ENCODE measurements at regions not wholly inside any gene's neighbourhood (a gene's known extent, or its start where the extent isn't known, plus 50 kb on each side); places are given as distances from the start of the nearest gene placed in this dataset.
A peak's percentile ranks its signal among the peaks of the same experiment; 100 is the strongest.

DNA sequence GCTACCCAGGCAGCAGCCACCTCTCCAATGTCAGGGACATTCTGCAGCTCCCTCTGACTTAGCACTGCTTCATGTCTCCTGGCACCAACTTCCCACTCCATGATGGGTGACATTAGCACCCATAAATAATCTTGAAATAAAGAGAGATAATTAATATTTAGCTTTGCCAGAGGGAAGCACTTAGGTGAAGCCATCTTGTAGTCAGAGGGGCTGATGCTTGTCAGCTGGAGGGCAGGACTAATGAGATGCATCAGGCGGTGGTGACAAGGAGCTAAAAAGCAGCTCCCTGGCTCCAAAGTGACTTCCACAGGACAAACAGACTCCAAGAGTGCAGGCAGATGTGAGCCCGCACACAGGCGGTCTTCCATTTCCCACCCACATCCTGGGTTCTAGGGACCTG is 153.0 kb upstream of the ID2 start:
- H3K9me3 ChIP-seq = peaks cover 0 to 9% of the 10 kb centered on the region in 2 donors
- H3K4me3 ChIP-seq = no peak overlapping the region
- no peaks in the 10 kb centered on the region for H3K27me3 ChIP-seq
- H3K27ac ChIP-seq = no peak overlapping the region
- no peak for DNase-seq
- no peaks in the 10 kb centered on the region for H3K36me3 ChIP-seq
- TF ChIP-seq, protein P1, sequence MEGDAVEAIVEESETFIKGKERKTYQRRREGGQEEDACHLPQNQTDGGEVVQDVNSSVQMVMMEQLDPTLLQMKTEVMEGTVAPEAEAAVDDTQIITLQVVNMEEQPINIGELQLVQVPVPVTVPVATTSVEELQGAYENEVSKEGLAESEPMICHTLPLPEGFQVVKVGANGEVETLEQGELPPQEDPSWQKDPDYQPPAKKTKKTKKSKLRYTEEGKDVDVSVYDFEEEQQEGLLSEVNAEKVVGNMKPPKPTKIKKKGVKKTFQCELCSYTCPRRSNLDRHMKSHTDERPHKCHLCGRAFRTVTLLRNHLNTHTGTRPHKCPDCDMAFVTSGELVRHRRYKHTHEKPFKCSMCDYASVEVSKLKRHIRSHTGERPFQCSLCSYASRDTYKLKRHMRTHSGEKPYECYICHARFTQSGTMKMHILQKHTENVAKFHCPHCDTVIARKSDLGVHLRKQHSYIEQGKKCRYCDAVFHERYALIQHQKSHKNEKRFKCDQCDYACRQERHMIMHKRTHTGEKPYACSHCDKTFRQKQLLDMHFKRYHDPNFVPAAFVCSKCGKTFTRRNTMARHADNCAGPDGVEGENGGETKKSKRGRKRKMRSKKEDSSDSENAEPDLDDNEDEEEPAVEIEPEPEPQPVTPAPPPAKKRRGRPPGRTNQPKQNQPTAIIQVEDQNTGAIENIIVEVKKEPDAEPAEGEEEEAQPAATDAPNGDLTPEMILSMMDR (IDR thresholded peaks at IDR 0.05) = no peak
- no peak for TF ChIP-seq POLR2A (IDR thresholded peaks at IDR 0.05)
- H3K4me1 ChIP-seq = no peaks in the 10 kb centered on the region
- intact Hi-C loops (cut with DNase I; ENCODE audit: low total_unique reads) = no loop called here

DNA sequence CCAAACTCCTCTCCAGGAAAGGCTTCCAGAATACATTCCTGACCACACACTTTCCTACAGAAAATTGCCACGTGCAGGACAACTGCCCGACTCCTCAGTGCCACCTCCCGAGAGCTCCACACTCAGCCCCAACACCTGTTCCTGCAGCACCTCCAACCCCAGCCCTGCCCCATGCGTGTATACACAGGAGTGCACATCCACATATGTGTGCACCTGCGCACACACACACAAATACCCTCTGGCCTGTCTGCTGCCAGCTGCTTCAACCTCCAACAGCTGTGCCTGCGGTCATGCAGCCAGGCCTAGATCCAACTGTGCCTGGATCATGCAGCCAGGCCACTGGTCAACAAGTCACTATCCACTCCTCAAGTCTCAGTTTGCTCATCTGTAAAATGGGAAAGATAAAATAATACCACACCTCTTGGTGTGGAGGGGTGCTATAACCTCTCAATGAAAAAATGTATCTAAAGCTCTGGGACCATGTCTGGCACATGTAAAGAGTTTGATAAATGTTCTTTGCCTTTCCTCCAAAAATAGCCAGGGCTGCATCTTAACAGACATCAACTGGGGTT is 152.1 kb upstream of the ID2 start:
- DNase-seq = no peak
- no peak overlapping the region for H3K4me3 ChIP-seq
- no peaks in the 10 kb centered on the region for H3K36me3 ChIP-seq
- intact Hi-C loops (cut with DNase I; ENCODE audit: low total_unique reads) = no loop called here
- no peak overlapping the region for H3K27ac ChIP-seq
- TF ChIP-seq, protein P1 (IDR thresholded peaks at IDR 0.05) = no peak
- TF ChIP-seq POLR2A (IDR thresholded peaks at IDR 0.05) = no peak
- H3K27me3 ChIP-seq = no peaks in the 10 kb centered on the region
- peaks cover 0 to 3% of the 10 kb centered on the region in 2 donors for H3K4me1 ChIP-seq
- H3K9me3 ChIP-seq = peaks cover 0 to 9% of the 10 kb centered on the region in 2 donors

DNA sequence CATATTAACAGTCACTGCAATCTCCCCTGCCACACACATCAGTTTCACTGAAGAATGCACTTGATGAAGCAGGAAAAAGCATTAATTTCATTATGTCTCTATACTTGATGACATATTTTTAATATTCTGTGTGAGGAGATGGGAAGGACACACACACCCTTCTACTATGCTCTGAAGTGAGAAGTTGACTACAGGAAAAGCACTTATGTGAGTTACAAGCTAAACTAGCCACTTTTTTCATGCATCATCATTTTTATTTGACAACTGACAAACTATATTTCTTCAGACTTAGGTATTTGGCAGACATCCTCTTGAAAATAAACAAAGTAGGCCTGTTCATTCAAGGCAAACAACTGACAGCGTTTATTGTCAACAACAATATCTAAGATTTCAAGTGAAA is 150.4 kb upstream of the ID2 start:
- intact Hi-C loops (cut with DNase I; ENCODE audit: low total_unique reads) = no loop called here
- Histone ChIP-seq H3K4me1 (peaks cover 3 to 17% of the 10 kb centered on the region in 2 donors), H3K4me3 (no peak overlapping the region), H3K27ac (no peak overlapping the region), H3K9me3 (peaks cover 0 to 9% of the 10 kb centered on the region in 2 donors), H3K27me3 (no peaks in the 10 kb centered on the region), H3K36me3 (no peaks in the 10 kb centered on the region)
- TF ChIP-seq, protein P1 (IDR thresholded peaks at IDR 0.05) = no peak
- no peak for TF ChIP-seq POLR2A (IDR thresholded peaks at IDR 0.05)
- no peak for DNase-seq

DNA sequence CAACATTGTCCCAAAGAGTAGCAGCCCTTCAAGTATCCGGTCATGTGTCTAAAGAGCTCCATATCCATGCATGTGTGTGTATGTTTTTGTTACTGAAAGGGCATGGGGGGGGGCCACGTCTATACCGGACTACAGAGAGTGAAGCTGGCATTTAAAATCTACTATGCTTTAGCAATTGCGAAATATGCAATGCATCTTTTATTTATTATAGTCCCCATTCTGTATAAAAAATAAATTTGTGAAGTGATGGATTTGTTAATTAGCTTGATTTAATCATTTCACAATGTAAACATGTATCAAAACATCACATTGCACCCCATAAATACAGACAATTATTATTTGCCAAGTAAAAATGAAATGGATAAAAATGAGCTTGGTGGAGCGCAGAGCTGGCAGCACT is 149.4 kb upstream of the ID2 start:
- Histone ChIP-seq H3K4me1 (peaks cover 9 to 23% of the 10 kb centered on the region in 2 donors), H3K9me3 (peaks cover 0 to 9% of the 10 kb centered on the region in 2 donors), H3K36me3 (no peaks in the 10 kb centered on the region), H3K27ac (no peak overlapping the region), H3K4me3 (no peak overlapping the region), H3K27me3 (no peaks in the 10 kb centered on the region)
- TF ChIP-seq POLR2A (IDR thresholded peaks at IDR 0.05) = no peak
- TF ChIP-seq, protein P1 (IDR thresholded peaks at IDR 0.05) = no peak
- intact Hi-C loops (cut with DNase I; ENCODE audit: low total_unique reads) = no loop called here
- DNase-seq = no peak

DNA sequence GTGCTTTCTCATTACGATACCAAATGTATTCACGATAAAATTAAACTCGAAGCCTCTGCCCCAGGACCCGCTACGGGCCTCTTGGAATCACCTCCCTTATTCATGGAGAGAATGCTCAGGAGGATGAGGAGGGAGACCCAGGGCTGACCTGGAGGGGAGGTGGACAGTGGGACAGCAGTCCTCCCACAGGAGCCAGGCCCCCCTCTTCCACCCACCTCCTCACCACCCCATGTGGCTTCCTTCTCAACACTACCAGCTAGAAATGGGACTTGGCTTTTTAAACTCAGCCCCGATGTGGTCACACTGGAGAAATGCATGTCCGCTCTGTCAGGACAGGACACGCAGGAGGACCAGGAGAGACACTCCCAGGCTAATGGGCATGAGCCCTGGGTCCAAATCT is 147.9 kb upstream of the ID2 start:
- DNase-seq = no peak
- H3K4me3 ChIP-seq = no peak overlapping the region
- peak overlapping the region in 1 of 2 donors; percentile 68 for H3K27ac ChIP-seq
- no peaks in the 10 kb centered on the region for H3K36me3 ChIP-seq
- no peak for TF ChIP-seq POLR2A (IDR thresholded peaks at IDR 0.05)
- TF ChIP-seq, protein P1 (IDR thresholded peaks at IDR 0.05) = no peak
- H3K9me3 ChIP-seq = peaks cover 0 to 9% of the 10 kb centered on the region in 2 donors
- intact Hi-C loops (cut with DNase I; ENCODE audit: low total_unique reads) = no loop called here
- H3K27me3 ChIP-seq = no peaks in the 10 kb centered on the region
- H3K4me1 ChIP-seq = peaks cover 9 to 23% of the 10 kb centered on the region in 2 donors
